GM12891 (cell line): ENCODE measurements at regions not wholly inside any gene's neighbourhood (a gene's known extent, or its start where the extent isn't known, plus 50 kb on each side); places are given as distances from the start of the nearest gene placed in this dataset.

Experiments used
- PAX5 ChIP-seq: IDR thresholded peaks from 2 replicates; pipeline ENCODE4 v1.6.1; 2011; ENCODE audit warnings: low read length, moderate library complexity, mild to moderate bottlenecking; ENCODE audit not compliant: insufficient read depth, severe bottlenecking
- POLR2A ChIP-seq: IDR thresholded peaks from 2 replicates; pipeline ENCODE4 v1.6.1; 2011; ENCODE audit warnings: low read depth, low read length, control low read depth
- POLR2AphosphoS5 ChIP-seq: IDR thresholded peaks from 2 replicates; pipeline ENCODE4 v1.6.1; 2011; ENCODE audit warnings: low read depth, low read length, control low read depth
- SPI1 ChIP-seq: IDR thresholded peaks from 2 replicates; pipeline ENCODE4 v1.6.1; 2011; ENCODE audit warnings: low read depth, low read length, control low read depth
- TAF1 ChIP-seq: IDR thresholded peaks from 2 replicates; pipeline ENCODE4 v1.6.1; 2011; ENCODE audit warnings: low read depth, low read length, control low read depth

DNA sequence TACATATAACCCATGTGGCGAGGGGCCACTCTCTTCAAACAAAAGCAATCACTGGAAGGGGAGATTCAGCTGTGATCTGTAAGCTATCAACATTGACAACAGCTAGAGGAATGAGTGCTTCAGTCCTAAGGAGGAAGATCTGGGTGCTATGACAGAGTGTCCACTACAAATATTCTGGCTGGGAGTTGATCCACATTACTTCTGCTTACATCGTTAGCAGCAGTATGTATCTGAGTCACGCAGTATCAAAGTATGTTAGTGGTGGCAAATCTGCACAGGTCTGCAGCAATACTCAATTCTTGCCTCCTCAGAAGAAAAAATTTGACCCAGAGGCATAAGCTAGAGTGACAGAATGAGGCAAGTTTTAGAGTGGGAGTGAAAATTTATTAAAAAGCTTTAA, 267.0 kb downstream of the PTH2R start:
- TF ChIP-seq POLR2AphosphoS5 (no peak), TAF1 (no peak), POLR2A (no peak), PAX5 (no peak), SPI1 (no peak)
